AG04449 (cell line): ENCODE measurements at regions not wholly inside any gene's neighbourhood (a gene's known extent, or its start where the extent isn't known, plus 50 kb on each side); places are given as distances from the start of the nearest gene placed in this dataset.

ENCODE experiments used
- CTCF ChIA-PET: fragments of 350-600 bp; formaldehyde crosslinking; extraction: SDS; loops from one replicate; lab custom pipeline; 2021; ENCODE audit warnings: antibody characterized with exemption; lab: Yijun Ruan, JAX
- POLR2A ChIA-PET: fragments of 400-600, 350-600 bp; formaldehyde crosslinking; extraction: SDS; loops from one replicate; lab custom pipeline; 2020; ENCODE audit warnings: antibody characterized with exemption, inconsistent platforms; lab: Yijun Ruan, JAX
- DNase-seq: peaks from one replicate; pipeline ENCODE4 v3.0.0-alpha.2; 2010; ENCODE audit warnings: low read depth, low spot score
- H3K4me3 ChIP-seq: 2 replicates; pipeline ENCODE4 v1.5.1; 2011; ENCODE audit warnings: low read depth, mild to moderate bottlenecking, control low read depth, low read length
- TF ChIP-seq, protein P1 (sequence below): IDR thresholded peaks from one replicate; pipeline ENCODE4 v1.5.1; 2011; ENCODE audit warnings: mild to moderate bottlenecking, moderate library complexity, low read length, control low read depth, inconsistent platforms; ENCODE audit not compliant: insufficient read depth; ENCODE audit errors: missing control alignments

DNA sequence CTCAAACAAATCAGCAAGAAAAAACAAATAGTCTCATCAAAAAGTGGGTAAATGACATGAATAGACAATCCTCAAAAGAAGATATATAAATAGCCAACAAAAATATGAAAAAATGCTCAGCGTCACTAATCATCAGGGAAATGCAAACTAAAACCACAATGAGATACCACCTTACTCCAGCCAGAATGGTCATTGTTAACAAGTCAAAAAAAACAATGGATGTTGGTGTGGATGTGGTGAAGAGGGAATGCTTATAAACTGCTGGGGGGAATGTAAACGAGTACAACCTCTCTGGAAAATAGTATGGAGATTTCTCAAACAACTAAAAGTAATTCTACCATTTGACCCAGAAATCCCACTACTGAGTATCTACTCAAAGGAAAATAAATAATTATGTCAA is 239.2 kb upstream of the RFC3 start:
- CTCF ChIA-PET: no interaction called here

GRCh38 chr13:33582121-33582520 is 235.8 kb upstream of the RFC3 start:
- DNase-seq: no peak
- CTCF ChIA-PET: no interaction called here
- POLR2A ChIA-PET: no interaction called here

More for the DNA sequence above, 239.2 kb upstream of the RFC3 start:
- POLR2A ChIA-PET: no interaction called here
- TF ChIP-seq, protein P1, sequence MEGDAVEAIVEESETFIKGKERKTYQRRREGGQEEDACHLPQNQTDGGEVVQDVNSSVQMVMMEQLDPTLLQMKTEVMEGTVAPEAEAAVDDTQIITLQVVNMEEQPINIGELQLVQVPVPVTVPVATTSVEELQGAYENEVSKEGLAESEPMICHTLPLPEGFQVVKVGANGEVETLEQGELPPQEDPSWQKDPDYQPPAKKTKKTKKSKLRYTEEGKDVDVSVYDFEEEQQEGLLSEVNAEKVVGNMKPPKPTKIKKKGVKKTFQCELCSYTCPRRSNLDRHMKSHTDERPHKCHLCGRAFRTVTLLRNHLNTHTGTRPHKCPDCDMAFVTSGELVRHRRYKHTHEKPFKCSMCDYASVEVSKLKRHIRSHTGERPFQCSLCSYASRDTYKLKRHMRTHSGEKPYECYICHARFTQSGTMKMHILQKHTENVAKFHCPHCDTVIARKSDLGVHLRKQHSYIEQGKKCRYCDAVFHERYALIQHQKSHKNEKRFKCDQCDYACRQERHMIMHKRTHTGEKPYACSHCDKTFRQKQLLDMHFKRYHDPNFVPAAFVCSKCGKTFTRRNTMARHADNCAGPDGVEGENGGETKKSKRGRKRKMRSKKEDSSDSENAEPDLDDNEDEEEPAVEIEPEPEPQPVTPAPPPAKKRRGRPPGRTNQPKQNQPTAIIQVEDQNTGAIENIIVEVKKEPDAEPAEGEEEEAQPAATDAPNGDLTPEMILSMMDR: no peak
- no peak for DNase-seq
- H3K4me3 ChIP-seq: no peak overlapping the region

GRCh38 chr13:33583398-33583797 is 234.6 kb upstream of the RFC3 start:
- POLR2A ChIA-PET: no interaction called here
- DNase-seq: no peak
- no peak overlapping the region for H3K4me3 ChIP-seq
- TF ChIP-seq, protein P1: no peak
- CTCF ChIA-PET: no interaction called here

More at GRCh38 chr13:33582121-33582520, 235.8 kb upstream of the RFC3 start:
- TF ChIP-seq, protein P1: no peak
- H3K4me3 ChIP-seq: no peak overlapping the region

DNA sequence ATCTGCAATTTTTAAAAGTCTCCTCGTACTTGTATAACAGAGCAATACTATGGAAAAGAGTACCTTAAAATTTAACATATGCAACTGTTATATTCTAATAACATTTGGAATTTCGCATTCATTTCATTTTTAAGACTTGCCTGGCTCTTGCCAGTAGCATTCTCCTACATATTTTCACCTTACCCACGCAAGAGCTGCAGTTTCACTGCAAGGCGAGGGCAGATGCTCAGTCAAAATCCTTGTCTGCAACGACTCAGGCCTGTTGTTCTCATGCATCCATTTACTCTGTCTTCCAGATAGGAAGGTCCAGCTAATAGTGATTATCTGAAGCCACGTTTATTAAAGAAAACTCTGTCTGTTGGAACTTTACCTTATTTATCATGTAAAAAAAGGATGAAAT is 227.0 kb upstream of the RFC3 start:
- TF ChIP-seq, protein P1: no peak
- H3K4me3 ChIP-seq: no peak overlapping the region
- POLR2A ChIA-PET: no interaction called here
- CTCF ChIA-PET: no interaction called here
- DNase-seq: no peak

GRCh38 chr13:33606692-33607091 is 211.3 kb upstream of the RFC3 start:
- POLR2A ChIA-PET: no interaction called here
- TF ChIP-seq, protein P1: no peak
- no peak overlapping the region for H3K4me3 ChIP-seq
- CTCF ChIA-PET: interaction anchor here (1.0 to 2.5 kb wide), 2 partner anchors 31 to 117 kb away, joined by 3 to 11 read pairs; no protein-coding TSS in a partner anchor
- DNase-seq: no peak

GRCh38 chr13:33610438-33611120 is 207.4 kb upstream of the RFC3 start:
- H3K4me3 ChIP-seq: no peak overlapping the region
- ChIA-PET POLR2A (no interaction called here), CTCF (no interaction called here)
- TF ChIP-seq, protein P1: no peak
- DNase-seq: no peak
